GM12878 (cell line): ENCODE measurements at regions not wholly inside any gene's neighbourhood (a gene's known extent, or its start where the extent isn't known, plus 50 kb on each side); places are given as distances from the start of the nearest gene placed in this dataset.

Experiments used
- ATAC-seq: fragments of 200-7000 bp; cut with Tn5 transposase; 3 replicates; pipeline ENCODE4 v1.9.1; 2020; ENCODE audit warnings: mild to moderate bottlenecking, moderate library complexity
- BruUV-seq: library from RNA; stranded (reverse); fragments of 400-500 nt; replicated peaks from 2 replicates; lab custom pipeline; 2021; lab: Mats Ljungman, UMichigan
- CTCF ChIA-PET: fragments of 300-600 bp; sonication (Branson Sonifier 250); formaldehyde crosslinking; extraction: SDS; loops from one replicate; lab custom pipeline; 2021; ENCODE audit warnings: inconsistent platforms; lab: Yijun Ruan, JAX
- POLR2A ChIA-PET: fragments of 350-600 bp; formaldehyde crosslinking; extraction: SDS; loops from one replicate; lab custom pipeline; 2021; ENCODE audit warnings: inconsistent platforms; lab: Charles Lee
- RAD21 ChIA-PET: fragments of 300-600 bp; sonication (Branson Sonifier 250); formaldehyde crosslinking; loops from one replicate; lab custom pipeline; 2023; ENCODE audit warnings: antibody characterized with exemption; ENCODE audit not compliant: unreplicated experiment; lab: Charles Lee
- SMC1A ChIA-PET: fragments of 300-600 bp; sonication (Branson Sonifier 250); formaldehyde crosslinking; loops from one replicate; lab custom pipeline; 2023; ENCODE audit not compliant: unreplicated experiment, uncharacterized antibody; lab: Charles Lee
- DNase-seq: peaks from one replicate; pipeline ENCODE4 v3.0.0-alpha.2; 2011; ENCODE audit warnings: low read depth, low spot score
- FAIRE-seq: peaks from 3 replicates; lab custom pipeline; 2011; peaks lifted over from hg19 to GRCh38; lab: Jason Lieb, UNC
- H2AFZ ChIP-seq: 2 replicates; pipeline ENCODE4 v1.6.0; 2011; ENCODE audit warnings: low read depth, low read length, control low read depth; ENCODE audit not compliant: control insufficient read depth
- H3K27ac ChIP-seq: 2 replicates; pipeline ENCODE4 v1.5.1; 2011; ENCODE audit warnings: control low read depth; ENCODE audit not compliant: control insufficient read depth, insufficient read depth
- H3K27me3 ChIP-seq, 2 experiments: replicated peaks in 1 of 2; 2 replicates each; pipeline versions ENCODE4 v1.6.0 to v1.6.1; 2011; ENCODE audit warnings: low read length in 1 of 2; ENCODE audit not compliant: control insufficient read depth in 2 of 2, insufficient read depth in 2 of 2
- H3K36me3 ChIP-seq, 2 experiments: 2 replicates each; pipeline ENCODE4 v1.5.1; 2011; ENCODE audit warnings: low read length in 1 of 2; ENCODE audit not compliant: control insufficient read depth in 2 of 2, insufficient read depth in 2 of 2
- H3K4me1 ChIP-seq: 2 replicates; pipeline ENCODE4 v1.6.1; 2011; ENCODE audit warnings: mild to moderate bottlenecking, low read length, moderate library complexity, mixed read lengths; ENCODE audit not compliant: control insufficient read depth, insufficient read depth
- H3K4me2 ChIP-seq: 2 replicates; pipeline ENCODE4 v1.6.0; 2011; ENCODE audit warnings: control low read depth; ENCODE audit not compliant: control insufficient read depth, insufficient read depth
- H3K4me3 ChIP-seq: fragments of 200-600 bp; sonication (generic); 2 replicates; pipeline ENCODE4 v1.5.1; 2016
- H3K79me2 ChIP-seq: 2 replicates; pipeline ENCODE4 v1.6.0; 2011; ENCODE audit warnings: low read length; ENCODE audit not compliant: control insufficient read depth, insufficient read depth
- H3K9ac ChIP-seq: 2 replicates; pipeline ENCODE4 v1.8.0; 2011; ENCODE audit warnings: low read length, control low read depth, mixed read lengths; ENCODE audit not compliant: control insufficient read depth, insufficient read depth
- H3K9me3 ChIP-seq: replicated peaks from 3 replicates; pipeline ENCODE4 v1.5.1; 2011; ENCODE audit warnings: mild to moderate bottlenecking, low read length; ENCODE audit not compliant: control insufficient read depth, insufficient read depth
- H4K20me1 ChIP-seq: 2 replicates; pipeline ENCODE4 v1.6.0; 2011; ENCODE audit not compliant: control insufficient read depth, insufficient read depth
- CREM ChIP-seq: IDR thresholded peaks from 2 replicates; pipeline ENCODE4 v1.6.1; 2014; ENCODE audit warnings: antibody characterized with exemption, low read depth
- CTCF ChIP-seq, 3 experiments: IDR thresholded peaks in 2 of 3; conservative IDR thresholded peaks in 1 of 3; 2 replicates each; pipeline ENCODE4 v1.5.1; 2011; ENCODE audit warnings: low read depth in 3 of 3, low read length in 3 of 3, mild to moderate bottlenecking in 3 of 3, control low read depth in 2 of 3, moderate library complexity in 2 of 3, inconsistent platforms in 1 of 3, mixed read lengths in 1 of 3; ENCODE audit not compliant: control insufficient read depth in 2 of 3, insufficient read depth in 1 of 3; ENCODE audit errors: extremely low read depth in 1 of 3
- FOXM1 ChIP-seq: IDR thresholded peaks from 2 replicates; pipeline ENCODE4 v1.6.1; 2012; ENCODE audit warnings: low read depth, mild to moderate bottlenecking, inconsistent platforms, low read length, moderate library complexity
- GABPA ChIP-seq: IDR thresholded peaks from 2 replicates; pipeline ENCODE4 v1.6.1; 2014; ENCODE audit warnings: antibody characterized with exemption, low read depth, mild to moderate bottlenecking, inconsistent platforms
- MTA3 ChIP-seq: IDR thresholded peaks from 2 replicates; pipeline ENCODE4 v1.6.1; 2012; ENCODE audit warnings: low read length, inconsistent platforms, borderline replicate concordance
- PKNOX1 ChIP-seq: fragments of 450-650 bp; IDR thresholded peaks from 2 replicates; pipeline ENCODE4 v1.6.1; 2016; ENCODE audit warnings: mild to moderate bottlenecking
- RAD21 ChIP-seq: IDR thresholded peaks from 2 replicates; pipeline ENCODE4 v1.6.1; 2011; ENCODE audit warnings: mild to moderate bottlenecking, low read depth, low read length, moderate library complexity; ENCODE audit not compliant: insufficient read depth
- SMARCA5 ChIP-seq: fragments of 450-650 bp; IDR thresholded peaks from 2 replicates; pipeline ENCODE4 v1.6.1; 2017; ENCODE audit warnings: mild to moderate bottlenecking
- SREBF2 ChIP-seq: IDR thresholded peaks from 2 replicates; pipeline ENCODE4 v1.6.1; 2012; ENCODE audit warnings: mild to moderate bottlenecking, low read length
- SRF ChIP-seq, 2 experiments: IDR thresholded peaks; 2 replicates each; pipeline ENCODE4 v1.6.1; 2011; ENCODE audit warnings: low read depth in 2 of 2, low read length in 2 of 2, mild to moderate bottlenecking in 1 of 2, moderate library complexity in 1 of 2
- WGBS: methylation state at CpG from one replicate; pipeline ENCODE4 v1.1.6; 2016; ENCODE audit warnings: low lambda C conversion rate; ENCODE audit not compliant: insufficient replicate concordance, insufficient coverage; ENCODE audit errors: missing lambda C conversion rate; 5-methylcytosine and 5-hydroxymethylcytosine counted together
- in situ Hi-C: fragments of 300-500 bp; cut with MboI; formaldehyde crosslinking; loops from 9 replicates; pipeline ENCODE4 v1.14.3; 2018; ENCODE audit warnings: mixed read lengths
- intact Hi-C: fragments of 100-400 bp; cut with micrococcal nuclease; formaldehyde crosslinking; loops from one replicate; pipeline ENCODE4 v1.14.2; 2022; ENCODE audit not compliant: unreplicated experiment
- TF ChIP-seq, protein P1 (sequence below): IDR thresholded peaks from 2 replicates; pipeline ENCODE4 v1.6.1; 2012; ENCODE audit warnings: low read length, inconsistent platforms

GRCh38 chr1:95309031-95309471, 75.0 kb downstream of the RWDD3 start:
- in situ Hi-C loops (no loop called here), intact Hi-C loops (no loop called here)
- ChIA-PET RAD21 (no interaction called here), SMC1A (no interaction called here), CTCF (interaction anchor here (1.6 kb wide), 1 partner anchor 13 kb away, joined by 6 read pairs; no protein-coding TSS in a partner anchor), POLR2A (no interaction called here)
- Histone ChIP-seq H3K4me3 (no peak overlapping the region), H2AFZ (no peak overlapping the region), H3K4me2 (no peak overlapping the region), H3K27me3 (no peaks in the 10 kb centered on the region), H3K79me2 (no peaks in the 10 kb centered on the region), H3K36me3 (no peaks in the 10 kb centered on the region), H3K9me3 (no peaks in the 10 kb centered on the region), H4K20me1 (no peaks in the 10 kb centered on the region), H3K27ac (no peak overlapping the region), H3K9ac (no peak overlapping the region), H3K4me1 (no peaks in the 10 kb centered on the region)
- no TSS peak for BruUV-seq
- WGBS, result 38% methylated on average over 1 of the region's 2 CpGs
- ATAC-seq, result peak; percentile 33; the same call in 1 of the 3 replicates
- no peak for FAIRE-seq
- no peak for DNase-seq
- TF ChIP-seq SREBF2 (no peak), SMARCA5 (no peak), RAD21 (peak; percentile 43; the same call in 1 of the 2 replicates), CTCF (IDR thresholded peaks at IDR 0.05 in 2 of 3, conservative IDR thresholded peaks at IDR 0.05 in 1 of 3; ENCODE audit: control insufficient read depth in 2 of 3, extremely low read depth in 1 of 3, insufficient read depth in 1 of 3, low read depth in 3 of 3, low read length in 3 of 3) (peak; percentile 25 to 34 (median 31); a peak in 4 of 6 replicates), GABPA (no peak)

DNA sequence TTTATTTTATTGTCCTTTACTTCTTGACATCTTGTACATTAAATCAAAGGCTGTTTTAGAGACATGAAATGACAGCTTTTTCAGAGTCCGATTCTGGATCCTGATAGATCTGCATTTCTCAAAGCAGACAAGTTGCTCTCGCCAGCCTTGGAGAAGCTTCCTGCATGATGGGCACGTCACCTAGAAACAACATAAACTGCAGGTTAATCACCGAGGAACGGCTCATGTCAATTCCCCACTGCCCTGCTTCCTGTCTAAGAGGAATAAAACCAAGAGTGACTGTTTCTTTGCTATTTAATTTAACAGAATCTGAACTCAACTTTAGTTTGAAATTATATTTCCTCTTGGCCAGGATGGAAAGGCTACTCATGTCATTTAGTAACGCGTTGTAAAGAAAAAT, 77.0 kb downstream of the RWDD3 start:
- ChIA-PET RAD21 (no interaction called here), POLR2A (no interaction called here), SMC1A (no interaction called here), CTCF (no interaction called here)
- intact Hi-C loops, result no loop called here
- BruUV-seq, result no TSS peak
- no peaks in the 10 kb centered on the region for H4K20me1 ChIP-seq
- WGBS, result 48% methylated on average over 7 of the region's 7 CpGs
- H3K4me1 ChIP-seq, result no peaks in the 10 kb centered on the region
- no peaks in the 10 kb centered on the region for H3K9me3 ChIP-seq
- no peaks in the 10 kb centered on the region for H3K79me2 ChIP-seq
- no peaks in the 10 kb centered on the region for H3K27me3 ChIP-seq
- FAIRE-seq (no peak), ATAC-seq (no peak), DNase-seq (no peak)
- H3K36me3 ChIP-seq, result no peaks in the 10 kb centered on the region
- H3K4me2 ChIP-seq, result no peak overlapping the region
- H3K4me3 ChIP-seq, result no peak overlapping the region
- H3K9ac ChIP-seq, result no peak overlapping the region
- H2AFZ ChIP-seq, result no peak overlapping the region
- in situ Hi-C loops, result no loop called here
- no peak overlapping the region for H3K27ac ChIP-seq
- TF ChIP-seq CREM, result no peak
- no peak for TF ChIP-seq MTA3
- TF ChIP-seq PKNOX1, result no peak
- TF ChIP-seq, protein P1, sequence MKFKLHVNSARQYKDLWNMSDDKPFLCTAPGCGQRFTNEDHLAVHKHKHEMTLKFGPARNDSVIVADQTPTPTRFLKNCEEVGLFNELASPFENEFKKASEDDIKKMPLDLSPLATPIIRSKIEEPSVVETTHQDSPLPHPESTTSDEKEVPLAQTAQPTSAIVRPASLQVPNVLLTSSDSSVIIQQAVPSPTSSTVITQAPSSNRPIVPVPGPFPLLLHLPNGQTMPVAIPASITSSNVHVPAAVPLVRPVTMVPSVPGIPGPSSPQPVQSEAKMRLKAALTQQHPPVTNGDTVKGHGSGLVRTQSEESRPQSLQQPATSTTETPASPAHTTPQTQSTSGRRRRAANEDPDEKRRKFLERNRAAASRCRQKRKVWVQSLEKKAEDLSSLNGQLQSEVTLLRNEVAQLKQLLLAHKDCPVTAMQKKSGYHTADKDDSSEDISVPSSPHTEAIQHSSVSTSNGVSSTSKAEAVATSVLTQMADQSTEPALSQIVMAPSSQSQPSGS, result no peak
- no peak for TF ChIP-seq FOXM1
- no peak for TF ChIP-seq SRF (IDR thresholded peaks at IDR 0.05; ENCODE audit: low read depth in 2 of 2, low read length in 2 of 2)
- no peak for TF ChIP-seq RAD21
